ENCODE measurements at regions not wholly inside any gene's neighbourhood (a gene's known extent, or its start where the extent isn't known, plus 50 kb on each side); places are given as distances from the start of the nearest gene placed in this dataset.

GRCh38 chr14:85336257-85336656 lies 193.7 kb upstream of the FLRT2 start:
- DNase-seq (ENCODE audit: low read depth), result no peak
- TF ChIP-seq CTCF (IDR thresholded peaks at IDR 0.05; ENCODE audit: control insufficient read depth, insufficient read depth, low read depth, low read length, missing control alignments), result no peak
- no peak overlapping the region for H3K4me3 ChIP-seq (ENCODE audit: control insufficient read depth, low read depth, low read length)

- TF ChIP-seq CTCF (IDR thresholded peaks at IDR 0.05; ENCODE audit: control insufficient read depth, insufficient read depth, low read depth, low read length, missing control alignments), result no peak
- no peak overlapping the region for H3K4me3 ChIP-seq (ENCODE audit: control insufficient read depth, low read depth, low read length)
These were observed 193.1 kb upstream of the FLRT2 start for GRCh38 chr14:85336817-85337216.

GRCh38 chr14:85338895-85339294 lies 191.0 kb upstream of the FLRT2 start:
- no peak overlapping the region for H3K4me3 ChIP-seq (ENCODE audit: control insufficient read depth, low read depth, low read length)
- no peak for DNase-seq (ENCODE audit: low read depth)
- no peak for TF ChIP-seq CTCF (IDR thresholded peaks at IDR 0.05; ENCODE audit: control insufficient read depth, insufficient read depth, low read depth, low read length, missing control alignments)

More at GRCh38 chr14:85336817-85337216, 193.1 kb upstream of the FLRT2 start:
- no peak for DNase-seq (ENCODE audit: low read depth)

GRCh38 chr14:85342858-85343607 lies 186.9 kb upstream of the FLRT2 start:
- no peak for DNase-seq (ENCODE audit: low read depth)
- no peak overlapping the region for H3K4me3 ChIP-seq (ENCODE audit: control insufficient read depth, low read depth, low read length)
- no peak for TF ChIP-seq CTCF (IDR thresholded peaks at IDR 0.05; ENCODE audit: control insufficient read depth, insufficient read depth, low read depth, low read length, missing control alignments)

- no peak for TF ChIP-seq CTCF (IDR thresholded peaks at IDR 0.05; ENCODE audit: control insufficient read depth, insufficient read depth, low read depth, low read length, missing control alignments)
- no peak for DNase-seq (ENCODE audit: low read depth)
- H3K4me3 ChIP-seq (ENCODE audit: control insufficient read depth, low read depth, low read length), result no peak overlapping the region
These were observed 185.8 kb upstream of the FLRT2 start for GRCh38 chr14:85344171-85344570.

- DNase-seq (ENCODE audit: low read depth), result no peak
- H3K4me3 ChIP-seq (ENCODE audit: control insufficient read depth, low read depth, low read length), result no peak overlapping the region
- TF ChIP-seq CTCF (IDR thresholded peaks at IDR 0.05; ENCODE audit: control insufficient read depth, insufficient read depth, low read depth, low read length, missing control alignments), result no peak
These were observed 184.9 kb upstream of the FLRT2 start for GRCh38 chr14:85344847-85345570.
